Fibroblast of the aortic adventitia (primary cell): ENCODE measurements at regions not wholly inside any gene's neighbourhood (a gene's known extent, or its start where the extent isn't known, plus 50 kb on each side); places are given as distances from the start of the nearest gene placed in this dataset.

ENCODE experiments used
- DNase-seq: peaks from one replicate; pipeline ENCODE4 v3.0.0-alpha.2; 2010; ENCODE audit warnings: low read depth
- H3K4me3 ChIP-seq: 2 replicates; pipeline ENCODE4 v1.5.1; 2011; ENCODE audit warnings: low read depth, mild to moderate bottlenecking, control low read depth, low read length, moderate library complexity
- CTCF ChIP-seq: IDR thresholded peaks from 2 replicates; pipeline ENCODE4 v1.5.1; 2011; ENCODE audit warnings: mild to moderate bottlenecking, low read length, control low read depth, inconsistent platforms; ENCODE audit not compliant: insufficient read depth

GRCh38 chr9:107172160-107172978, 110.7 kb upstream of the RAD23B start:
- H3K4me3 ChIP-seq: no peak overlapping the region
- DNase-seq: peak; percentile 89
- TF ChIP-seq CTCF: peak; percentile 90

- no peak for DNase-seq
- H3K4me3 ChIP-seq: no peak overlapping the region
- no peak for TF ChIP-seq CTCF
Measured at GRCh38 chr9:107172979-107173347, 110.1 kb upstream of the RAD23B start.

GRCh38 chr9:107173422-107174180, 109.5 kb upstream of the RAD23B start:
- no peak for DNase-seq
- no peak overlapping the region for H3K4me3 ChIP-seq
- TF ChIP-seq CTCF: no peak

- no peak overlapping the region for H3K4me3 ChIP-seq
- TF ChIP-seq CTCF: no peak
- no peak for DNase-seq
Measured at GRCh38 chr9:107174441-107174840, 108.6 kb upstream of the RAD23B start.

- H3K4me3 ChIP-seq: no peak overlapping the region
- peak; percentile 41 for DNase-seq
- TF ChIP-seq CTCF: no peak
Measured at GRCh38 chr9:107175041-107175440, 108.0 kb upstream of the RAD23B start.

GRCh38 chr9:107175816-107176435, 107.2 kb upstream of the RAD23B start:
- TF ChIP-seq CTCF: no peak
- no peak overlapping the region for H3K4me3 ChIP-seq
- no peak for DNase-seq
